GM21367 (cell line): ENCODE measurements at regions not wholly inside any gene's neighbourhood (a gene's known extent, or its start where the extent isn't known, plus 50 kb on each side); places are given as distances from the start of the nearest gene placed in this dataset.
"Not testable (repeated sequence)": the region's sequence is repeated elsewhere in the genome, so short reads cannot be mapped to it uniquely, and the experiment has no call there.

Source experiments
- ATAC-seq: cut with Tn5 transposase; IDR thresholded peaks from one replicate; pipeline ENCODE4 v1.9.1; 2021; ENCODE audit not compliant: unreplicated experiment

- ATAC-seq, result no peak
These were observed 97.6 kb upstream of the SCAF11 start for GRCh38 chr12:46087916-46088439.

- ATAC-seq, result no peak
These were observed 94.6 kb upstream of the SCAF11 start for GRCh38 chr12:46084666-46085631.

GRCh38 chr12:46082490-46083200, 92.3 kb upstream of the SCAF11 start:
- ATAC-seq, result no peak

- no peak for ATAC-seq
These were observed 82.9 kb upstream of the SCAF11 start for GRCh38 chr12:46073321-46073720.

- peak; percentile 91 for ATAC-seq
These were observed 81.6 kb upstream of the SCAF11 start for GRCh38 chr12:46071769-46072624.

- ATAC-seq, result no peak
These were observed 81.0 kb upstream of the SCAF11 start for GRCh38 chr12:46071335-46071734.

GRCh38 chr12:46067094-46067493, 76.7 kb upstream of the SCAF11 start:
- ATAC-seq, result no peak

- ATAC-seq, result peak; percentile 60
These were observed 75.2 kb upstream of the SCAF11 start for GRCh38 chr12:46065412-46066166.

GRCh38 chr12:46064548-46064947, 74.2 kb upstream of the SCAF11 start:
- ATAC-seq, result no peak

- ATAC-seq, result not testable (repeated sequence)
These were observed 68.3 kb upstream of the SCAF11 start for GRCh38 chr12:46058697-46059096.

GRCh38 chr12:46050805-46051204, 60.4 kb upstream of the SCAF11 start:
- no peak for ATAC-seq

- ATAC-seq, result no peak
These were observed 59.3 kb upstream of the SCAF11 start for GRCh38 chr12:46049665-46050064.

GRCh38 chr12:46046436-46046835, 56.1 kb upstream of the SCAF11 start:
- no peak for ATAC-seq

- no peak for ATAC-seq
These were observed 53.7 kb upstream of the SCAF11 start for GRCh38 chr12:46043972-46044520.
